Endothelial cell (in vitro differentiated cells): ENCODE measurements at regions not wholly inside any gene's neighbourhood (a gene's known extent, or its start where the extent isn't known, plus 50 kb on each side); places are given as distances from the start of the nearest gene placed in this dataset.

Source experiments
- DNase-seq: peaks from one replicate; pipeline ENCODE4 v3.0.0; 2021; ENCODE audit warnings: low spot score
- H3K27ac Mint-ChIP-seq: one replicate; pipeline ENCODE4 v1.8.0; 2021; ENCODE audit warnings: mixed read lengths, inconsistent platforms; ENCODE audit not compliant: unreplicated experiment
- H3K27me3 Mint-ChIP-seq: one replicate; pipeline ENCODE4 v1.8.0; 2021; ENCODE audit warnings: mild to moderate bottlenecking, moderate library complexity, mixed read lengths, inconsistent platforms; ENCODE audit not compliant: unreplicated experiment
- H3K36me3 Mint-ChIP-seq: one replicate; pipeline ENCODE4 v1.8.0; 2021; ENCODE audit warnings: mild to moderate bottlenecking, low read depth, mixed read lengths, inconsistent platforms; ENCODE audit not compliant: unreplicated experiment
- H3K4me1 Mint-ChIP-seq: one replicate; pipeline ENCODE4 v1.8.0; 2021; ENCODE audit warnings: mild to moderate bottlenecking, mixed read lengths, inconsistent platforms; ENCODE audit not compliant: unreplicated experiment
- H3K4me3 Mint-ChIP-seq: one replicate; pipeline ENCODE4 v1.8.0; 2021; ENCODE audit warnings: mild to moderate bottlenecking, mixed read lengths, inconsistent platforms; ENCODE audit not compliant: unreplicated experiment
- H3K9me3 Mint-ChIP-seq: one replicate; pipeline ENCODE4 v1.8.0; 2021; ENCODE audit warnings: mixed read lengths, inconsistent platforms; ENCODE audit not compliant: unreplicated experiment
- TF ChIP-seq, protein P1 (sequence below): fragments of 200-600 bp; sonication (generic); IDR thresholded peaks from one replicate; pipeline ENCODE4 v1.5.0; 2021; ENCODE audit warnings: antibody characterized with exemption; ENCODE audit not compliant: unreplicated experiment

DNA sequence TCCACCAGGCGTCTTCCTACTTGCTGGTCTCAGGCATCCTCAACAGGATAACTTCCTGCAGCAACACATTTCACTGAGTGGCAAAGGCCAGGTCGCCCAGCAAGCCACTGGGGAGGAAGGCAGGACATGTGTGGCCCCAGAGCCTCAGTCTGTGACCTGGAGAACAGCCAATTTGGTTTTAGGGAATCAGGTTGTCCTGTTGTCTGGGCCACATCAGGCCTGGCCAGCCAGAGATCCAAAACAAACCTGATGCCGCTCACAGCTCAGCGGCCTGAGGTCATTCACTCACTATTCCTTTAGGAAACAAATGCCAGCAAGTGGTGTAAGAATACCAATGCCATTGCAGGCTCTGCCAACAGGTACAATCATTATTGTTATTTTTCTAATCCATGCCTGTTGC is 210.7 kb downstream of the VAPA start:
- TF ChIP-seq, protein P1, sequence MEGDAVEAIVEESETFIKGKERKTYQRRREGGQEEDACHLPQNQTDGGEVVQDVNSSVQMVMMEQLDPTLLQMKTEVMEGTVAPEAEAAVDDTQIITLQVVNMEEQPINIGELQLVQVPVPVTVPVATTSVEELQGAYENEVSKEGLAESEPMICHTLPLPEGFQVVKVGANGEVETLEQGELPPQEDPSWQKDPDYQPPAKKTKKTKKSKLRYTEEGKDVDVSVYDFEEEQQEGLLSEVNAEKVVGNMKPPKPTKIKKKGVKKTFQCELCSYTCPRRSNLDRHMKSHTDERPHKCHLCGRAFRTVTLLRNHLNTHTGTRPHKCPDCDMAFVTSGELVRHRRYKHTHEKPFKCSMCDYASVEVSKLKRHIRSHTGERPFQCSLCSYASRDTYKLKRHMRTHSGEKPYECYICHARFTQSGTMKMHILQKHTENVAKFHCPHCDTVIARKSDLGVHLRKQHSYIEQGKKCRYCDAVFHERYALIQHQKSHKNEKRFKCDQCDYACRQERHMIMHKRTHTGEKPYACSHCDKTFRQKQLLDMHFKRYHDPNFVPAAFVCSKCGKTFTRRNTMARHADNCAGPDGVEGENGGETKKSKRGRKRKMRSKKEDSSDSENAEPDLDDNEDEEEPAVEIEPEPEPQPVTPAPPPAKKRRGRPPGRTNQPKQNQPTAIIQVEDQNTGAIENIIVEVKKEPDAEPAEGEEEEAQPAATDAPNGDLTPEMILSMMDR = no peak
- H3K4me3 Mint-ChIP-seq = no peak overlapping the region
- no peaks in the 10 kb centered on the region for H3K9me3 Mint-ChIP-seq
- no peaks in the 10 kb centered on the region for H3K27me3 Mint-ChIP-seq
- peaks cover 5% of the 10 kb centered on the region for H3K4me1 Mint-ChIP-seq
- DNase-seq = no peak
- H3K36me3 Mint-ChIP-seq = no peaks in the 10 kb centered on the region
- no peak overlapping the region for H3K27ac Mint-ChIP-seq

DNA sequence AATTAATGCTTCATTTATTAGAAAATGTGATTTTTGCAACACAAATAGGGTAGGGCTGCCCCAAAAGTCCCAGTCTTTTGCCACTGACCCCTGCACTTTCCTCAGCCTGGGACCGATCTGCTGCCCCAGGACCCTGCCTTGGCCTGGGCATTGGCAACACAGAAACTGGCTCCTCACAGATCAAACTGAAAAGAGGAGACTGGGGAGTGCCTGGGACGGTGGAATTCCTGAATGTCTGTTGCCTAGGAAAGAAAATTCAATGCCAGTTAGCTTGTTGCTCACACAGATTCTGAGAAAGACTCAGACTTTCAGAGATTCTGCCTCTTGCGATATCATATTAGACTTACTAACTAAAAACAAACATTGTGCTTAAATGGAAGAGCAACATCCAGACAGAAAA is 211.2 kb downstream of the VAPA start:
- no peak overlapping the region for H3K4me3 Mint-ChIP-seq
- peaks cover 5% of the 10 kb centered on the region for H3K4me1 Mint-ChIP-seq

DNA sequence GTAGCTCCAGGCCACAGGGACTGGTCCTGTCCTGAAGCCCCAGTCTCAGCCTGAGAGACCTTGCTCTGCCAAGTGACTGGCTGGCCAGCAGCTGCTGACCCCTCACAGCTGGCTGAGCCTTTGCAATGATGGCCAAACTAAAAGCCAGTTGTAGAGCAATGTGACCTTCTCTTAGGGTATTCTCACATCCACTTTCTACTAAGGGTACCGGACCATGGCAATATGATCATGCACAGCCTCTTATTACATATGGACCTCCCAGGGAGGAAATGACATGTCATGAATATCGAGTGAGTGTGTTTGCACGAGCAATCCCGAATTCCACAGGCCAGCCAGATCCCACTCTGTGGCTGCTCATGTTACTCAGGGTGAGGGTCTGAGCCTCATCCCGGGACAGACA is 213.9 kb downstream of the VAPA start:
- H3K36me3 Mint-ChIP-seq = no peaks in the 10 kb centered on the region
- H3K9me3 Mint-ChIP-seq = no peaks in the 10 kb centered on the region
- TF ChIP-seq, protein P1 = no peak
- DNase-seq = no peak
- H3K27ac Mint-ChIP-seq = no peak overlapping the region
- H3K27me3 Mint-ChIP-seq = no peaks in the 10 kb centered on the region
- peaks cover 10% of the 10 kb centered on the region for H3K4me1 Mint-ChIP-seq
- no peak overlapping the region for H3K4me3 Mint-ChIP-seq

More for the DNA sequence above, 211.2 kb downstream of the VAPA start:
- TF ChIP-seq, protein P1 = no peak
- Mint-ChIP-seq H3K36me3 (no peaks in the 10 kb centered on the region), H3K27me3 (no peaks in the 10 kb centered on the region), H3K27ac (no peak overlapping the region), H3K9me3 (no peaks in the 10 kb centered on the region)
- no peak for DNase-seq

DNA sequence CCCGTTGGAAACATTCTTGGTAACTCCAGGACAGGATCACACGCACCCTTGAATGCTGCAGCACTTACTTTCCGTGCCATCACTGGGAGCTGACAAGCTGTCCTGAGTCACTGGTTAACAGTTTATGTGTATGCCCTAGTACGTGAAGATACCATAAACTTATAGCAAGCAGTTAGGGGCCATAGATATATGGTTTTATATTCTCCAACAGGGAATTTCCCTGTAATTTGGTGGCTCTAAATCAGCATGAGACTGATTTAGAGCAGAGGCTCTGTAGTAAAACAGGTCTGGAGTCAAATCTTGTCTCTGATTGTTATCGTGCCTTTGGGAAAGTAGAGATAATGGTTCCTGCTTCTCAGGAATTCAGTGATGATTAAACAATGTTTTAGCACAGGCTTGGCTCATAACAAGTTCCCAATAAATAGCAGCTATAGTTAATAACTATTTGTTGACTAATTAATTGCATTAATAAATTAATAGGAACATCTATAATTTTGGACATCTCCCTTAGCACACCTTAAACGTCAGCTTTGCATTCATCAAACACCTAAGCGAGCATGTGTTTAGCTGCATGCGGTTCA is 215.2 kb downstream of the VAPA start:
- Mint-ChIP-seq H3K9me3 (no peaks in the 10 kb centered on the region), H3K4me3 (no peak overlapping the region), H3K4me1 (peaks cover 10% of the 10 kb centered on the region), H3K36me3 (no peaks in the 10 kb centered on the region), H3K27me3 (no peaks in the 10 kb centered on the region), H3K27ac (no peak overlapping the region)
- TF ChIP-seq, protein P1 = no peak
- no peak for DNase-seq

DNA sequence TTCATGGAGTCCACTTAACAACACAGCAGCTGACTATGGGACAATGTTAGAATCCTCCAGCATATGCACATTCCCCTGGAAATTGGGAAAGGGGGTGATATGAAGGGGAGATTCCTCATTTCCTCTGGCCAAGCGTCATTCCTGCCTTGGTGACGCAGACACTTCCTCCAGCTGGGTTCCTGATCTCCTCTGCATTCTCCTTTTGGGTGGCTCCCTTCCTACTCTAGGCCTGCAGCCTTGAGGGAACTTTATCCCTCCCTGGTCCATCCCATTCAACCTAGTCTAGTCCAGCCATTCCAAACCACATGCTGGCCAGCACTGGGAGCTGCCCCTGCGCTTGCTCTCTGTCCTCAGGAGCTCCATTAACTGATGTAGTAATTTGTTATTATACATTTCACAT is 216.8 kb downstream of the VAPA start:
- Mint-ChIP-seq H3K27me3 (no peaks in the 10 kb centered on the region), H3K4me3 (no peak overlapping the region), H3K27ac (no peak overlapping the region), H3K36me3 (no peaks in the 10 kb centered on the region), H3K9me3 (no peaks in the 10 kb centered on the region), H3K4me1 (peaks cover 5% of the 10 kb centered on the region)
- TF ChIP-seq, protein P1 = no peak
- no peak for DNase-seq
